Activated naive CD4-positive, alpha-beta T cell treated with anti-CD3 and anti-CD28 coated beads, Interleukin-2, amount 50 U/mL, for 72 hours (primary cell): ENCODE measurements at regions not wholly inside any gene's neighbourhood (a gene's known extent, or its start where the extent isn't known, plus 50 kb on each side); places are given as distances from the start of the nearest gene placed in this dataset.
"Not testable (repeated sequence)": the region's sequence is repeated elsewhere in the genome, so short reads cannot be mapped to it uniquely, and the experiment has no call there.

Experiments used
- ATAC-seq, 2 donors: fragments of 150-1000 bp; cut with Tn5 transposase; 2 replicates each; pipeline ENCODE4 v1.10.0; 2021; ENCODE audit warnings: mild to moderate bottlenecking in 2 of 2, moderate library complexity in 2 of 2
- DNase-seq, 2 donors: peaks; one replicate each; pipeline ENCODE4 v3.0.0; 2021 to 2022; ENCODE audit warnings: low spot score in 2 of 2
- H3K27ac Mint-ChIP-seq, 2 donors: one replicate each; pipeline ENCODE4 v1.8.0; 2022; ENCODE audit warnings: mild to moderate bottlenecking in 2 of 2, mixed read lengths in 2 of 2
- H3K36me3 Mint-ChIP-seq, 2 donors: one replicate each; pipeline ENCODE4 v1.8.0; 2022; ENCODE audit warnings: mixed read lengths in 2 of 2
- H3K9me3 Mint-ChIP-seq, 2 donors: one replicate each; pipeline ENCODE4 v1.8.0; 2022; ENCODE audit warnings: mixed read lengths in 2 of 2

DNA sequence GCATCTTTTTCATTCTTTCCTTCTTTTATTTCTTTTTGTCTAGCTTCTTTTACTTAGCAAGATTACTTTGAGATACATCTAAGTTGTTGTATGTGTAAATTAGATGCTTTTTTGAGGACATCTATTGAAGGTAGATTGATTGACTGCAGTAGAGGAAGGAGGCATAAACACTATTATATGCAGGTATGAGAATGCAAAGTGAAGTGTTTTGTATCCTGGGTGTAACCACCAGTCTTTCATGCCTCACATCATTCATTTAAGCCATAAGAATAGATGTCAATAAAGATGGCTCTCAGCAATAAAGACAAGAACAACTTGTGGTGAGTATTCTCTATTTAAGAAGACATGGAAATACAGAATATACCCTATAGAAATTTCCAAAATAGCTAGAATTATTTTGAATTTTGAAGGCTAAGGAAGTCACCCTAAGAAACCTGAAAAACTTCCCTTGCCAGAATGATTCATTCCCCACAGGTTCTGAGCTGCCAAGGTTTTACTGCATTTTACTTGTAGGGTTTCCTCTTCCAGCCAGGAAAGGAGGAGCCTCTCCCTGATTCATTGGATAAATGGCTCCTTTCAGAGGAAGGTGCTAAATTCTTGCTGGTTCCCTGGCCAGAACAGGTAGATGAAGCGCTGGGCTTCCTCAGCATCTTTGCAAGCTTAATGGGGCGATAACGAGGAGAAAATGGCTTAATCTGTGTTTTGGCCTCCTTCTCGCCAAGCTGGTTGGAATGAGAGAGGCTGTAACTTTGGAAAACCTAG is 279.8 kb upstream of the SLC14A2 start:
- DNase-seq (no peak), ATAC-seq (no peak)
- Mint-ChIP-seq H3K9me3 (peaks cover 0 to 3% of the 10 kb centered on the region in 2 donors), H3K27ac (no peak overlapping the region), H3K36me3 (no peaks in the 10 kb centered on the region)

DNA sequence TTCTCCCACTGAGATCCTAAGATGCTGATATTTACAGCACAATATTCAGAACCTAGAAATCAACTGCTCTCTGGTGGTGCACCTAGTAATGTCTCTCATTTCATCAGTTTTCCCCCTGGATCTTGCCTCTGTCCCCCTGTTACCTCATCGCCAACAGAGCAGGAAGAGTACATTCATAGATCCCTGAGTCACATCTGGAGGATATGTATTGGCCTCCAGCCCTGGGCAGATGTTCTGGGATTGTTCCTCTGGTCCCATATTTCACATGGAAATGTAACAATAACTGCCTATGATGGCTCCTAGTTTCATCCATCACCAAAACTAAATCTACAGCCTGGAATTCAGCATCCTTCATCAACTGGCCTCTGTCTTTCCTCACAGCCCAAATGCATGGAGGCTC is 278.8 kb upstream of the SLC14A2 start:
- Mint-ChIP-seq H3K27ac (no peak overlapping the region), H3K36me3 (no peaks in the 10 kb centered on the region), H3K9me3 (peaks cover 0 to 3% of the 10 kb centered on the region in 2 donors)
- no peak for DNase-seq
- no peak for ATAC-seq

DNA sequence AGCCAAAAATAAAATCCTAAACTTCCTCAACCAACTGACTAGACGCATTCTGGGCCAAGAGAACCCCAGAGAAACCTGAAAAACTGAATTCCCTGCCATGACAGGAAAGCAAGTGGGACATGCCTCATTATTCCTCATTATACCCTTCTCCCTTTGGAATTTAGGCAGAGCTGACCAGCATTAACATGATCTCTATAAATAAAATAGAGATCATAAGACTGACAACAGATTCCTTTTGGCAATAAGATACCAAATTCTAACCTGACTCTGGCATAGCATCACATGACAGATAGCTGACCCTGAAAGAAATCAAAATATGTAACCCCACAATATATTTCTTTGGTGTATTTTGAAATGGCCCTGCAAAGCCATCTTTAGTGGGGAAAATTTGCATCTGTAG is 277.8 kb upstream of the SLC14A2 start:
- DNase-seq, result no peak
- ATAC-seq, result no peak
- no peak overlapping the region for H3K27ac Mint-ChIP-seq
- no peaks in the 10 kb centered on the region for H3K36me3 Mint-ChIP-seq
- peaks cover 0 to 3% of the 10 kb centered on the region in 2 donors for H3K9me3 Mint-ChIP-seq

DNA sequence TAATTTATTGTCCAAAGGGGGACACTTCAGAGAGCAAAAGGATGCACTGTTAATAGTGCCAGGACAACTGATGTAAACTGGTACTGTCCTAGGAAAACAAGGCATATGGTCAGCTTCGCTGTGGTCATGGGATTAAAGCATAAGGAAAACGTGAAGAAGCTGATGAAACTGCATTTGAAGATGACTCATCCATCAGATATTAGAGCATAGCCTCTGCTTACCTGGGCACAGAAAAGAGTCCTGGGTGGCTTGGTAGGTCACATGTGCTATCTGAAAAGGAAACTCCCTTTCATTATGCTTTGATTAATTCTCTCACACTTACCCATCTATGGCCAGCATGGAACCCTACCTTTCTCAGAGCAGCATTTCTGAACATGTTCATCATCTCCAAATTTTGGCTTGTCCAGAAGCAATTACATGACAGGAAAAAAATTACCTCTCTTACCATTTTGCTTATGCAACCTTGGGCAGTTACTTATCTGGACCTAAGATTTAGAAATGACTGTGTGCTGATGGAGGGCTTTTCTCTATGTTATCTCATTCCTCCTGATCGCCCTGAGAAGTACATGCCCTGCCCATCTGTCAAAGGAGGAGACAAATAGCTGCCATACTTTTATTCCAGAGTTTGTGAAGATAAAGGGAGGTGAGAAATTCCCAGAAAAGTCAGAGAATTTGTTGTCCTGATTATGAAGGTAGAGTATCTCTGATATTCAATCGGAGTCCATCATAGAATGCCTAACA is 275.3 kb upstream of the SLC14A2 start:
- Mint-ChIP-seq H3K9me3 (peaks cover 0 to 3% of the 10 kb centered on the region in 2 donors), H3K27ac (no peak overlapping the region), H3K36me3 (no peaks in the 10 kb centered on the region)
- DNase-seq (no peak), ATAC-seq (no peak)

DNA sequence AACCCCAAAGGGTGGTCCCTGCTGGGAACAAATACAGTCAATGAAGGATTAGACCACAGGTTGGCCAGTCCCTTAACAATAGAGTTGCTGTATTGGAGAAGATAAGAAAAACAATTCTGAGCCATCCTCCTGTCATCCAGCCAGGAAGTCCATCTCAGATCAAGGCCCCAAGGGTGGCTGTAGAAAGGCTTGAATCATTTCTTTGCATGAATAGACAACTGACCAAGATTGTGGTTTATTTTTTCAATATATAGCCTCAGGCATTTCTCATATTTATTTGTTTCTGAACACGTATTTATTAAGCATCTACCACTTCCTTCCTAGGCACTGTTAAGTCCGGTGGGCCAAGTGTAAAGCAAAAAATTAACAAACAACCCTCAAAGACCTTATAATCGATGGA is 274.4 kb upstream of the SLC14A2 start:
- DNase-seq, result no peak
- H3K36me3 Mint-ChIP-seq, result no peaks in the 10 kb centered on the region
- no peak for ATAC-seq
- peaks cover 0 to 3% of the 10 kb centered on the region in 2 donors for H3K9me3 Mint-ChIP-seq
- H3K27ac Mint-ChIP-seq, result no peak overlapping the region

DNA sequence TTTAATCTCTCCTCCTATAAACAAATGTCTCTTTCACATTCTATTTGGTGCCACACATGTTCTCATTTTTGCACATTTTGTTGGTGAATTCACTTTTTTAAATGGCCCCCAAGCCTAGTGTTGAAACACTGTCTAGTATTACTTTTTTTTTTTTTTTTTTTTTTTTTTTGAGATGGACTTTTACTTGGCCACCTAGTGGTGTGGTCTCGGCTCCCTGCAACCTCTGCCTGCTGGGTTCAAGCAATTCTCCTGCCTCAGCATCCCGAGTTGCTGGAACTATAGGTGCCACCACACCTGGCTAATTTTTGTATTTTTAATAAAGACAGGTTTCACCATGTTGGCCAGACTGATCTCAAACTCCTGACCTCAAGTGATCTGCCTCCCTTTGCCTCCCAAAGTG is 273.8 kb upstream of the SLC14A2 start:
- no peak for DNase-seq
- no peak overlapping the region for H3K27ac Mint-ChIP-seq
- peaks cover 0 to 3% of the 10 kb centered on the region in 2 donors for H3K9me3 Mint-ChIP-seq
- no peaks in the 10 kb centered on the region for H3K36me3 Mint-ChIP-seq
- ATAC-seq, result no peak

DNA sequence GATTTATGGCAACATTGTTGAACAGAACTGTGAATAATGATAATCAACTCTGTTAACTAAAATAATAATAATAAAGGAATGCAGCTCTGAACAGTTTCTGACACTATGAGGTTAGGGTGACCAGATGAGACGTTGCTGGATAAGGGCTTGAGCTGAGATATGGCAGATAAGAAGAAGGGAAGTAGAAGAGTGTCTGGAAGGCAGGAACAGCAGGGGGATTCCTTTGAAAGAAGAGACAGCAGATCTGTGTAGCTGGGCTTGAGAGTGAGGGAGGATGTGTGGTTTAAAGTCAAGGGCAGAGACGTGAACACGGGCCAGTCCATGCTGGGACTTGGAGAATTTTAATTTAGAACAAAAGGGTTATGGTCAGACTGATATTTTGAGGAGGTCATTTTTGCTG is 273.1 kb upstream of the SLC14A2 start:
- Mint-ChIP-seq H3K36me3 (no peaks in the 10 kb centered on the region), H3K27ac (no peak overlapping the region), H3K9me3 (peaks cover 0 to 3% of the 10 kb centered on the region in 2 donors)
- ATAC-seq (no peak), DNase-seq (no peak)

DNA sequence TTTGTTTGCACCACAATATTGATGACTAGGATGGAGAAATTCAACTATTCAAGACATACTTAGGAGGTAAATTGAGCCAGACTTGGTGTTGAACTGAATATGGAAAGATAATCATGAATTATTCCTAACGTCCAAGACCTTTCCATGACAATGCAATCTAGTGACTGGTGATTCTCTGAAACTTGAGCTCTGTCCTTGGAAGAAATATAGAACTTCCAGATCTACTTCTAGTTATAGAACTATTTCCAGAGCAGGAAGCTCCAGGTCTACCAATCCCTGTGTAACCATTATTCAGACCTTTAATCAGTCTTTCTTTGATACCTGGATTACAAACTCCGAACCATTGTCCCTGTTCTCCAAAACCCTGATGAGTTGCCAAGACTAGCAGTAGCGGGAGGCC is 272.6 kb upstream of the SLC14A2 start:
- DNase-seq (no peak), ATAC-seq (no peak)

DNA sequence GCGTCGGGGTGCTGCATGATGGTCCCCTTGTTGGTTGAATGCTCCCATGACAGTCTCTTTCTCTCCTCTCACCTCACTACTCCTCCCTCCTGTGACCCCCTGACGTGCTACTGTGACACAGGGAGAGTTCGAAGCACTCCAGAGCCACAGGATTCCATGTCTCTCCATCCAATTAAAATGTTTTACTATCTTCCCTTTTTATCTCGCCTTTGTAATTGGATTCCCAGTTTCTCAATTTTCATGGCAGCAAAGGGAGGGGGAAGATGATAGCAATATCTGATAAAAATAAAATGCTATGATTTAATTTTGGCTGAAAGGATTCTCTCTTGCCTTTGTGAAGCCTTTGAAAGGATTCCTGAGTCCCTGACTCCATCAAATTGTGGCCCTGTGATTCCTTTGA is 271.9 kb upstream of the SLC14A2 start:
- H3K27ac Mint-ChIP-seq, result no peak overlapping the region
- no peak for ATAC-seq
- DNase-seq, result no peak
- no peaks in the 10 kb centered on the region for H3K36me3 Mint-ChIP-seq
- H3K9me3 Mint-ChIP-seq, result peaks cover 0 to 9% of the 10 kb centered on the region in 2 donors

More for the DNA sequence above, 272.6 kb upstream of the SLC14A2 start:
- no peaks in the 10 kb centered on the region for H3K36me3 Mint-ChIP-seq
- H3K9me3 Mint-ChIP-seq, result peaks cover 0 to 7% of the 10 kb centered on the region in 2 donors
- no peak overlapping the region for H3K27ac Mint-ChIP-seq

DNA sequence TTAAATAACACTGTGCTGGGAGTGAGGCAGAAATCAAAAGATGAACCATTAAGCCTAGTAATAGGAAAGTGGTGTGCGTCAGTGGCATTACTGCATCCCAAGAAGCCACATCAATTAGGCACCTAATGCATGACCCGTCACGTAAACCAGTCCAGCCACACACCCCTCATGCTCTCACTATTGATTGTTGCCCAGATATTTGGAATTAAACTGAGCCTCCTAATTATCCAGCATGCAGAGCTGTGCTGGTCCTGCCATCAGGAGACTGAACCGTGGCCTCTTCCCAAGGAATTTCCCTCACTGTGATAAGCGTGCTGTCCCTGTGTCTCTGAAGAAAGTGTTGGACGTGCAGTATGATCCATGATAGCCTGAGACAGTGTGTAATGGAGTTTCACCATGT is 270.6 kb upstream of the SLC14A2 start:
- H3K9me3 Mint-ChIP-seq, DNase-seq, H3K27ac Mint-ChIP-seq, ATAC-seq, H3K36me3 Mint-ChIP-seq: not testable (repeated sequence)

DNA sequence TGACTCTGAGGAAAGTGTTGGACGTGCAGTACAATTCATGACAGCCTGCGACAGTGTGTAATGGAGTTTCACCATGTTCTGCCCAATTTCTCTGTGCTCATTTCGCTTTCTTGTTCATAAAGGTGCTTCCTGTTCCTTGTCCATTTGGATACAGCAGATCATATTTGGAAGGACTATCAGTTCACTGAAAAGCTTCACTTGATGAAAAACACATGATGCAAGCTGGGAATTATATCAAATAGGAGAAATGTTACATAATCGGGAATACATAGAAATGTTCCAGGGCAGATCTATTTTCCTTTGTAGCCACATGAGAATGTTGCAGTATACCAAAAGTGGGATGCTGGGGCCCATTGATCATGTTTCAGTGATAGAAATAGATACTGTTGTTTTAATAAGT is 266.3 kb upstream of the SLC14A2 start:
- H3K36me3 Mint-ChIP-seq, result no peaks in the 10 kb centered on the region
- no peak for DNase-seq
- H3K27ac Mint-ChIP-seq, result no peak overlapping the region

DNA sequence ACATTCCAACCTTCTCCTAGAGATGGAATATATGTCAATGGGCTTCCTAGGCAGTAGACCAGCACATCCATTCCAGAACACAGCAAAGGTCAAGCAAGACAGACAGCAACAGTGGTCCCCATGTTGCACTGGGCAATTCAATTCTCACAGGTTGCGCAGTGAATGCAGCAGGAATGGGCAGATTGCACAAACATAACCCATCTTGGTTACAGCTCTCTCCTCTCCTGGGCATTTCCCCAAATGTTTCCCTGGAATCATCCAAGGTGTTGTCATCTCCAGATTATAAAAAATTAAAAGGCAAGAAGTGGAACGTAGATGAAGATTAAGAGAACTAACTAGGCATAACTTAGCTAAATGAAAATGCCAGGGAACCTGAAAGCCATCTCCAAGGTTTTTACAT is 265.8 kb upstream of the SLC14A2 start:
- Mint-ChIP-seq H3K36me3 (no peaks in the 10 kb centered on the region), H3K9me3 (peaks cover 4 to 6% of the 10 kb centered on the region in 2 donors), H3K27ac (no peak overlapping the region)
- no peak for DNase-seq
- no peak for ATAC-seq

More for the DNA sequence above, 266.3 kb upstream of the SLC14A2 start:
- no peak for ATAC-seq
- peaks cover 4 to 6% of the 10 kb centered on the region in 2 donors for H3K9me3 Mint-ChIP-seq

DNA sequence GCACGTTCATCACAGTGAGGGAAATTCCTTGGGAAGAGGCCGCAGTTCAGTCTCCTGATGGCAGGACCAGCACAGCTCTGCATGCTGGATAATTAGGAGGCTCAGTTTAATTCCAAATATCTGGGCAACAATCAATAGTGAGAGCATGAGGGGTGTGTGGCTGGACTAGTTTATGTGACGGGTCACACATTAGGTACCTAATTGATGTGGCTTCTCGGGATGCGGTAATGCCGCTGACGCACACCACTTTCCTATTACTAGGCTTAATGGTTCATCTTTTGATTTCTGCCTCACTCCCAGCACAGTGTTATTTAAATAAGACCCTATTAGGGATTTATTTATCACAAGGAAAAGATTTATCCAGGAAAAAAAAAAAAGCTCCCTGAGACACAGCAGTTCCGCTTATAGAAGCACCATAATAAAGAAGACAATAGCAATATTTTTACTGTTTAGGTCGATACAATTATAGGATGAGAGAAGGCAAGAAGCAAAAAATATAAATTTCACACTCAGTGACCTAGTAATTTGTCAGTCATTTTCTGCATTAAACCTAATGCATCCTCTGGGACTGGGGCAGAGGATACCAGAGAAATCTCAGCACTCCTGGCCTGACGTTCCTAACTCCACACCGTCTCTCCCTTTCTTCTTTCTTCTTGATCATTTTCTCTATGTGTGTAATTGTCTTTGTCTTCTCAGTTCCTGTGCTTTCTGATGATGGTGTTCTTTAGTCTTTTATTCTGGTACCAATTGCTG is 264.7 kb upstream of the SLC14A2 start:
- Mint-ChIP-seq H3K27ac (no peak overlapping the region), H3K36me3 (no peaks in the 10 kb centered on the region)

DNA sequence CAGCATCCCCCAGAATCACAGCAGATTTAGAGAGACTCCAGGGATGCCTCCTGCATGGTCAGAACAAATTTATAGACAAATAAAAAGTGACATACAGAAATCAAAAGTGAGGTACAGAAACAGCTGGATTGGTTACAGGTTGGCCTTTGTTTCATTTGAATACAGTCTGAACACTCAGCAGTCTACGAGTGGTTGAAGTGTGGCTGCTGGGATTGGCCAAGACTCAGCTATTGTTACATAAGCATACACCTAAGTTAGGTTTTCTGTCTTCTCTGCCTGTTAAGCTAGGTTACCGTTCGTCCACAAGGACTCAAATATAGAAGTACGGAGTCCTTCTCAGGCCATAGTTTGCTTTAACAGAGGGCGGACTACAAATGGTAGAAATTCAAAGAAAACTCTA is 262.4 kb upstream of the SLC14A2 start:
- Mint-ChIP-seq H3K9me3 (peaks cover 0 to 4% of the 10 kb centered on the region in 2 donors), H3K27ac (no peak overlapping the region), H3K36me3 (no peaks in the 10 kb centered on the region)
- ATAC-seq, result no peak
- DNase-seq, result no peak

More for the DNA sequence above, 264.7 kb upstream of the SLC14A2 start:
- no peak for ATAC-seq
- DNase-seq, result no peak
- peaks cover 4 to 6% of the 10 kb centered on the region in 2 donors for H3K9me3 Mint-ChIP-seq

DNA sequence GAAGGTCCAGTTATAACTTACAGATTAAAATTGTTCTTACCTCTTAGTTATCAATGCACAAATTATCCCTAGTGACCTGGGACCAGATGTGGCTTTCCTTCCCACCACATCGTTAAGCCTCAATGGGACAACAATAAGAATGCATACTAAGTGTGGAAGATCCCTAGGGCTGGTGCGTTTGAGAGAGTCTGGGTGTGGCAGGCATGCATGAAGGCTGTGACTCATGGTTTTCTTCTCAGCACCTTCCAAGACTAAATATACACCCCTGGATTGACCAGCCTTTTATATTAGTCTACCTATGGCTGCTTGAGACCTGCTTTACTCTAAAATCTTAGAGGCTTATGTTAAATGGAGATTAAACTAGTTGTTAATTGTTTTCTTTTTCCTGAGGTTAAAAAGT is 261.7 kb upstream of the SLC14A2 start:
- H3K36me3 Mint-ChIP-seq, result no peaks in the 10 kb centered on the region
- DNase-seq (no peak), ATAC-seq (no peak)
- no peak overlapping the region for H3K27ac Mint-ChIP-seq
- peaks cover 0 to 4% of the 10 kb centered on the region in 2 donors for H3K9me3 Mint-ChIP-seq

DNA sequence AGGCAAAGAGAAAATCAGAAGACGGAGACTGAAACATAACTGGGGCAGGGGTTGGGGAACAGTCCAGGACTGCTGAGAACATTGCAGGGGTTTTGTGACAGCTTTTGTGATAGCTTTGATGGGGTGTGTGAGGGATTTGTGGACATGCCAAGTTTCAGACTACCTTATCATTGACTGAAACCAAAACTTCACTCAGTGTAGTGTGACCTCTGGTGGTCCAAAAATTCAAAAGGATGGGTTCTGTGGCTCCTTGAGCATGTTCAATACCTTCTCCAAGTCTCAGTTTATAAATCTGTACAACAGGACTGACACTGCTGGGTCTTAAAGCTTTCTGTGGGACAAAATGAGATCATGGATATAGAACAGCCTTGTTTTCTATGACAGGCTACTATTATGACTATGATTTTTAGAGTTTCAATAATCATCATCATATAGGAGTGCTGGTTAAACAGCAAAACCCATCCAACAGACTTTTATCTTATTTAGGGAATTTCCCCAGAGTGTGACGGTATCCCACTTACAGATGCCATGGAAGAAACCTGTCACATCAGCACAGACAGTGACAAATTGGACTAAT is 259.2 kb upstream of the SLC14A2 start:
- Mint-ChIP-seq H3K36me3 (no peaks in the 10 kb centered on the region), H3K9me3 (peaks cover 0 to 4% of the 10 kb centered on the region in 2 donors), H3K27ac (no peak overlapping the region)
- ATAC-seq (peak; percentile 40 to 61), DNase-seq (no peak)
